Hindlimb muscle (tissue), 1 donor: ENCODE measurements at regions not wholly inside any gene's neighbourhood (a gene's known extent, or its start where the extent isn't known, plus 50 kb on each side); places are given as distances from the start of the nearest gene placed in this dataset.

Experiments
- DNase-seq: peaks from one replicate; pipeline ENCODE4 v3.0.0-alpha.2; 2013

DNA sequence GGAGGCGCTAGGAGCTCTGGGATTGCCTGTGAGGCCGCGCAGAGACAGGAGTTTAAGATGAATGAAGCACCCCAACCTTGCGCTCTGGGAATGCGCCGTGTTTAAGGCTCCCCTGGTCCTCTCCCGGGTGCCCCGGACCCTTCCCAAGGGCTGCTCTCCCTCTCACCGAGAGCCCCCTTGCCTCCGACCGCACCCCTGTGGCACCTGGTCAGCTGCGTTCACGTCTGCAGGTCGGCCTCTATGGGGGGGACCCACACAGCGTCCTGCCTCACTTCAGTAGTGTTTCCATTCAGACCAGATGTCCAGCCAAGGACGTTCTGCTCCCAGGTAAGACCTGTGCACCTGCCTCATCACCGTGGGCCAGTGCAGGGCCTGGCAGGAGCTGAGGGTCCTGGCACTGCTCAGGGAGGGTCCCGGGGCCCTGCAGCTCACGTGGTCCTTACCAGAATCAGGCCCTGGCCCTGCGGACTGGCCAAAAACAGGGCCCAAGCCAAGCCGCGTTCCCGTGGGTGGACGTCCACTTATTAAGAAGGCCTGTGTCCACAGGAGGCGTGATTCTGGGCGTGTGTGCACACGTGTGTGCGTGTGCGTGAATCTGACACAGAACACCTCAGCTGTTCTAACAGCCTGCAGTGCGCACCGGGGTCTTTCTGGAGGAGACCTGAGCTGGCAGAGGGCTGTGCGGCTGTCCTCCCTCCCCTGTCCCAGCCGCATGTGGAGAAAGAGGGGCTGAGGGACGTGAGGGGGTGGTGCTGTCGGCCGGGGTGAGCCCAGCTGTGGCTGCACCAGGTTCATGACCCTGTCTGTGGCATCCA, 79.9 kb upstream of the BHLHE23 start:
- no peak for DNase-seq

DNA sequence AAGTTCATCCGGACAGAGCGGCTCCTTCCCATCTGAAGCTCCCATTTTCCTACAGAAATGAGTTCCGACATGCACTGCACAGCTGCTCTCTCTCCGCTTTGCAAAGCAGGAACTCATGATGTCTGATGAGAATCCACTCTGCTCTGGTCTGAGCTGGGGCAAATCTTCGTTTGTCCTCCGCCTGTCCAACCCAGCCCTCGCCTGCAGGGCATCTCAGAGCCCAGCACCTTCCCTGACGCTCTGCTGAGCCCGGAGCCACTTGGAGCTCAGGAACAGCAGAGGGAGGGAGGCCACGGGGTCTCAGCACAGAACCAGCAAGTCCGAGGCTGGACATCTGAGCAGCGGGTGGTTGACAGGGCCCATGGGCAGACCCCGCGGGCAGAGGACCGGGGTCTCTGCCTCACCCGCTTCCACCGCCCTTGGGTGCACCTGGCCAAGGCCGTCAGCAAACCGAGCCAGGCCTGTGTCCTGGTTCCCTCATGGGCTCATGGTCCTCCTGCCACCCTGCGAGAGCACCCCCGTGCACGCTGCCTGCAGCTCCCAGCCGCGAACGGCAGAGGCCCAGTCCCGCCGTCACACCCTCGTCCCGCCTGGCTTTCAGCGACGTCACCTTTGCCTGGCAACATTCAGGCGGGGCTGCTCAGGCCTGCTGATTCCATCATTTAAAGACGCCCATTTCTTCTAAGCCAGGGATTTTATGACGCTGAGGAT, 78.5 kb upstream of the BHLHE23 start:
- no peak for DNase-seq

DNA sequence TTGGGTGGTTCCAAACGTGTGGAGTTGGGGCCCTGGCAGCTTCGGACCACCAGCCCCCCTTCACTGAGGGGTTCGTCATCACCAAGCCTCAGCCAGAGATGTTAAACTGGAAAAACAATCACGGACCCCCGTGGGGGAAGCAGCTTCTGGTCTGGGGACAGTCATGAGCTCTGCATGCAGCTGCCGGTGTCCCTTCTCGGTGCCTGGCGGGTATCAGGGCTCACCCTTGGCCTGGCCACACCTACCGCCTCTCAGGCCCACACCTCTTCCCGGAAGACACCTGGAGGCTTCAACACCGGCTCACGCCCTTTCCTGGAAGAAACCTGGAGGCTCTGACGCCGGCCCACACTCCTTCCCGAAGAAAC, 77.8 kb upstream of the BHLHE23 start:
- no peak for DNase-seq

DNA sequence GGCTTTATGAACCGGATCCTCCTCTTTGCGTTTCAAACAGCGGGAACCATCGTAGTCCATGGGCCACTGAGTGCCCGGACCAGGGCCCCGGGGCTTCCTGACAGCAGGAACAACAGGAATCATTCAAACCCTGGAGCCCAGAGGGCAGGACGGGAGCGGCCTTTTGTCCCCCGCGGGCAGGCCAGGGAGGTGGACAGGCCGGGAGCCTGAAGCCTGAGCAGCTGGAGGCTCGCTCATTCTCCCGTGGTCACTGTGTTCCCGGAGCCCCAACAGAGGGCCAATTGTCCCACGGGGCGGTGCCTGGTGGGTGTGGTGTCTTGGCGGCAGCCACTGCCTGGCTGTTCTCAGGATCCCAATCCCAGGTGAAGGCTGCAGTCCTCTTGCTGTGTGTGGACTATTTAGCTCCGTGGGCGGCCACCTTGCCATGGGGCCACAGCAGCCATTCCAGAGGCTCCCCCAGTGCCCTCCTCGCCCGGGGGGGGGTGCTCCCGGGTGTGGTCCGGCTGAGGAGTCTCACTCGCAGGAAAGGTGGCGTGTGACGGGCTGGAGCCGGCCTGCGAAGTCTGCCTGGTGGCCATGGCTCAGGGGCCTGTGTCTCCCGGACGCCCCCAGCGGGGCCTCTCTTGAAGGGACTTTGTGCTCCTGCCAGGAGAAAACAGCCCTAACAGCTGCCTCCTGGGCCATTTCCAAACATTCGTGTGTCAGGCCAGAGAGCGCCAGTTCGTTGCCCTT, 77.2 kb upstream of the BHLHE23 start:
- DNase-seq, result no peak

DNA sequence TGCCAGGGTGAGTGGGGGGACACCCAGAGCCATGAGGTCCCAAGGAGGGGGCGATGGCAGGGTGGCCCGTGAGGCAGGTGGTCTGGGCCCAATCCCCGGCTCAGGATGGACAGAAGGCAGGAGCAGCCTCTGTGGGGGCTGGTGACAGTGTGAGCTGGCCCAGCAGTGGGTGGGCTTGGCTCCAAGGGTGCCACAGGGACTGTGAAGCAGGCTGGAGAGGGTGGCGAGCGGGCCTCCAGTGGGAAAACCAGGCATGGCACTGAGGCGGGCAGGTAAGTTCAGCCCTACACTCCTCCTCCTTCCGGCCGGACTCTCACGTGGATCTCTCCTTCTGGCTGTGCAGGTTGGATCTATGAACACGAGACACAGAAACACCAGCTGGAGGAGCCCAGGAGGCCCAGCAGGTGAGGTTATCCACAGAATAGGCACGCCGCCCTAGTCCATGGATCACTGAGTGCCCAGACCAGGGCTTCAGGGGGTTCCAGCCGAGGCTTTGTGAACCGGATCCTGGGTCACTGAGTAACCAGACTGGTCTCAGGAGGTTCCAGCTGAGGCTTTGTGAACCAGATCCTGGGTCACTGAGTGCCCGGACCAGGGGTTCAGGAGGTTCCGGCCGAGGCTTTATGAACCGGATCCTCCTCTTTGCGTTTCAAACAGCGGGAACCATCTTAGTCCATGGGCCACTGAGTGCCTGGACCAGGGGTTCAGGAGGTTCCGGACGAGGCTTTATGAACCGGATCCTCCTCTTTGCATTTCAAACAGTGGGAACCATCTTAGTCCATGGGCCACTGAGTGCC, 76.4 kb upstream of the BHLHE23 start:
- no peak for DNase-seq

DNA sequence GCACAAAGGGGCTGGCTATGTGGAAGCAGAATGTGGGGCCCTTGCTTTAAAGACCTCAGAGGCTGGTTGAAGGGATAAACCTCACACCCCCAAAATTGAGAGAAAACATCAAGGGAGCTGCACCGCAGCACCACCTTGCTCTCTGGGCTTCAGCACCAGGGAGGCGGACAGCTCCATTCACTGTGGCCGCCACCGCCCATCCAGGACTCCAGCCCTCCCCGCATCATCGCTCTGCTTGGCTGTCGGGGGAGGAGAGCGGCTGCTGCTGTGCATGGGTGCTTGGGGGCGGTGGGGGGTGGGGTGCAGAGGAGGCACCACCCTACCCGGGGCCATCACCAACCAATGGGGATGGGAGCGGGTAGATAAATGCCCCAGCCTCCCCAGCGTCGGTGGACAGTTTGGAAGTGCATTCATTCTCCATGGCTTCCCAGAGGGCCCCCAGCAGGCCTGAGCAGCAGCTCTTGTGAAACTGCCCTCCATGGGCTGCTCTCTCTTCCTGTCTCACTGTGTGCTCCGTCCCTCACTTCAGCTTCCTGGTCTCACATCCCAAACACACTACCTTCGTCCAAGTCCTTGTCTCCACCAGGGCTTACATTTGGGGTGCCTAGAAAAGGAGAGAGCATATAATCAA, 75.7 kb upstream of the BHLHE23 start:
- DNase-seq, result peak; percentile 42

DNA sequence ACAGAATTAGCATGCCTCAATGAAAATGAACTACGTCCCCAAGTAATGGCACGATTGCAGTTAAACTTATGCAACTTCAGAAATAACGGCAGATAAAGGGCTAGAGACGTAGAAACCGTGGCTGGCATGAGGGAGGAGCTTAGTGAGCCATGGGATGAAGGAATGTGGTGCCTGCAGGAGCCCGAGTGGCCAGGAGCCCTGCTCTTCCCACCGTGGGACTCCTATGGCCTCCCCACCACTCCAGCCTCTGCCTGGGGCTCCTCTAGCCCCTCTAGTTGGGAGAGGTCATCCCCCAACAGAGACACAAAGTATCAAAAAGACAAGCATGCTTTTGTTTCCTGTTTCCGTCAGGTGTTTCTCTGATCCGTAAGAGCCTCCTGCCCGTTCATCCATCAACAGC, 75.1 kb upstream of the BHLHE23 start:
- DNase-seq, result no peak

DNA sequence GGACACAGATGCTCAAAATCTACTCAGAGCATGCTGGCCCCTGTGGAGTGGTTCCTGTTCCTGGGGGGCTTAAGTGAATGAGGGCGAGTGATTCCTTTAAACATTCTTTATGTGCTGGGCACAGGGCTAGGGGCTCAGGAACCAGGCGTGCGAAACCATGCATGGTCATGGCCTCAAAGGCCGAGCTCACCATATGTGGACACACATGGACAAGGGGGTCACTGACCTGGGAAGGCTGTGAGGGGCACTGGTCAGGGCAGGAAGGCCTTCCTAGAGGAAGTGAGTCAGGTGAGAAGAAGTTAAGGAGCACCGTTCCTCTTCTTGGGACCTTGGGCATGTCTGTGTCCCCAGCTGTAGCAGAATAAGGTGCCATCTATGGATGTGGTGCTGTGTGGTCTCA, 74.6 kb upstream of the BHLHE23 start:
- DNase-seq, result no peak

DNA sequence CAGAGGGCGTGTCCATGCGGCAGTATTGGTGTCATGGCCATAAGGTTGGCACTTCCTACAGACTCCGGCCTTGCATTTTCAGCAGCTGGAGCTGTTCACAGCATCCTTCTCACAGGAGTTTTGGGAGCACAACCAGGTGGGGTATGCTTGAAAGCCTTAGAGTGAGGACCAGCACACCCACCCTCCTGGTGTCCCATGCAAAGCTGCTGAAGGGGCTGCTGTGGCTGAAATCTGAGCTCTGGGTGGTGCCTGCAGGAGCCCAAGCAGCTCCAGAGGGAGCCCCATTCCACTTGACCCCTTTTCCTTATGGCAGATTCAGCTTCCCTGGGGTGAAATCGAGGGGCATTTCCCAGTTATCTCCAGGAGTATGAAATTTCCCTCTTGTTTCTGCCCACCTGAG, 74.0 kb upstream of the BHLHE23 start:
- no peak for DNase-seq

DNA sequence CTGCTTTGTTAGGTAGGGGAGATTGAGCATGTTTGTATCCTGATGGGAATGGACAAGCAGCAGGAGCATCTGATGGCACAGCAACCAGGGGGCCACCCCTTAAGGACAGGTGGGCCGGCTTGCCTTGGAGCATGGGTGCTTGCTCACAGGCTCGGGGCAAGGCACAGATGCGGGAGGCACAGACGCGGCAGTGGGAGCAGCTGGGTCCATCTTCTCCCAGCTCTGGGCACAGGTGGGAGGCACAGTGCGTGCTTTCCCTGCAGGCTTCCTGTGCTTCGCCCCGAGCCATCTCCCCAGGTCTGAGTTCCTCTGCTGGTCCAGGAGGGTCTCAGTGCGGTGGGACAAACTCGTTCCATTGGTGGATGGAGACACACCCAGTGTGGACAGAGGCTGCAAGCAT, 73.6 kb upstream of the BHLHE23 start:
- no peak for DNase-seq

DNA sequence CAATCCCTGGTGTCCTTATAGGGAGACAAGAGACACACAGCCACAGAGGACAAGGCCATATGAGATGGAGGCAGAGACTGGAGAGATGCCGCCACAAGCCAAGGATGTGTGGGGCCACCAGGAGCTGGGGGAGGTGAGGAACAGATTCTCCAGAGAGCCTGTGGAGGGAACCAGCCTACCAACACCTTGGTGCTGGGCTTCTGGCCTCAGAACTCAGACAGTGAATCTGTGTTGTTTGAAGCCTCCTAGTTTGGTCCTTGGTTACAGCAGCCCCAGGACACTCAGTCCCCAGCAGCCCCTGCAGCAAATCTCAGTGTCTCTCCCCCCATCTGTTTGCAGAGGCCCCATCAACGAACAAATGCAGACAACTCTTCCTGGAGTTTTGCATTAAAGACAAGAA, 73.2 kb upstream of the BHLHE23 start:
- no peak for DNase-seq

DNA sequence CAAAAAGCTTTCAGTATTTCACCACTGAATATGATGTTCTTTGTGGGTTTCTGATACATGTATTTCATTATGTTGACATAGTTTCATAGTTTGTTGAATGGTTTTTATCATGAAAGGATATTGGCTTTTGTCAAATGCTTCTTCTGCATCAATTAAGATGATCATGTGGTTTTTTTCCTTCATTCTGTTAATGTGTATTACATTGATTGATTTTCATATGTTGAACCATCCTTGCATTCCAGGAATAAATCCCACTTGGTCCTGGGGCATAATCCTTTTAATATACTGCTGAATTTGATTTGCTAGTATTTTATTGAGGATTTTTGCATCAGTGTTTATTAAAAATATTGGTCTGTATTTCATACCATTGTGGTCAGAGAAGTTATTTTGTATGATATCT, 70.9 kb upstream of the BHLHE23 start:
- DNase-seq, result no peak

DNA sequence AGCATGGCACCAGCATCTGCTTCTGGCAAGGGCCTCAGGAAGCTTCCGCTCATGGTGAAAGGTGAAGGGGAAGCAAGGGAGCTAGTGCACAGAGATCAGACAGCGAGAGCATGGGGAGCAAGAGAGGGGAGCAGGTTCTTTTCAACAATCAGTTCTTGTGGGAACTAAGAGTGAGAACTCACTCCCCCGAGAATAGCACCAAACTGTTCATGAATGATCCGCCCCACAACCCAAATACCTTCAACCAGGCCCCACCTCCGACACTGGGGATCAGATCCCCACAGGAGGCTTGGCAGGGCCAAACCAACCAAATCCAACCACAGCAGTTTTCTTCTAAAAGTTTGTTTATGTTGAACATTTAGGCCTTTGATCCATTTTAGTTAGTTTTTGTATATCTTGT, 69.7 kb upstream of the BHLHE23 start:
- no peak for DNase-seq

DNA sequence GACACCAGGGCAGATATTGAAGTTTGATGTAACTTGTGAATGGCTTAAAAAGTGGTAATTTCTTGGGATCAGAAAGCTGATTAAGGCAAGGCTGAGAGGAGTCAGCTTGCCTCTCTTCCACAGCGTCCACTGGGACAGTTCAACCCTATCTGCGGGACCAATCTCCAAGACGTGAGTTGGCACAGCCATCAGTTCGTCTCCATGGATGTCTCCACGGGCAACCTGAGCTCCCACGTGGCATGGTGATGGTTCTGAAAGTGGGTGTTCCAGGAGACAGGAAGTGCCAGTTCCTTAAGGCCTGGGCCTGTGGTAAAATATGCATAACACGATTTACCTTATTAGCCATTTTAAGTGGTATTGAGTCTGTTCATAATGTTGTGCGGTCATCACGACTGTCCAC, 67.9 kb upstream of the BHLHE23 start:
- no peak for DNase-seq

DNA sequence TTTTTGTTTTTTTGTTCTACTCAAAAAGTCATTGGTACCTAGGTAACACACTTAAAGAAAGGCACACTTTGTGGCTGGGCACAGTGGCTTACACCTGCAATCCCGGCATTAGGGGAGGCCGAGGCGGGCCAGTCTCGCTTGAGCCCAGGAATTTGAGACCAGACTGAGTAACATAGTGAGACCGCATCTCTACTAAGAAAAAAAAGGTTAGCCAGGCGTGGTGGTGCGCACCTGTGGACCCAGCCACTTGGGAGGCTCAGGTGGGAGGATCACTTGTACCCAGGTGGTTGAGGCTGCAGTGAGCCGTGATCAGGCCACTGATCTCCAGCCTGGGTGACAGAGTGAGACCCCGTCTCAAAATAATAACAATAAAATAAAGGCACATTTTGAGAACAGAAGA, 67.4 kb upstream of the BHLHE23 start:
- DNase-seq, result no peak

DNA sequence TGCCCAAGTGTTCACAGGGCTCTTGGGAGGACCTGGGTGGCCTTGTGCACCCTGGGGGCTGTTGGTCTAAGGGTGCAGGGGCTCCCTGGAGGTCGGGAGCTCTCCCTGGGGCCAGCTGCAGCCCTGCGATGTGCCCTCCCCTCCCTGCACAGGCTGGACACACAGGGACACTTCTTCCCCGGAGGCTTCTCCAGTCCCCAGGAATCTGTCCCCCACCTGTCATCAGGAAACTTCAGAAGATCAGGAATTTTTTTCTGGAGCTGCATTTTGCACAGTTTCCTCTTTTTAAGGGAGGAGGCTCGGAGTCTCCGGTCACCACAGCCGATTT, 66.9 kb upstream of the BHLHE23 start:
- DNase-seq, result no peak

DNA sequence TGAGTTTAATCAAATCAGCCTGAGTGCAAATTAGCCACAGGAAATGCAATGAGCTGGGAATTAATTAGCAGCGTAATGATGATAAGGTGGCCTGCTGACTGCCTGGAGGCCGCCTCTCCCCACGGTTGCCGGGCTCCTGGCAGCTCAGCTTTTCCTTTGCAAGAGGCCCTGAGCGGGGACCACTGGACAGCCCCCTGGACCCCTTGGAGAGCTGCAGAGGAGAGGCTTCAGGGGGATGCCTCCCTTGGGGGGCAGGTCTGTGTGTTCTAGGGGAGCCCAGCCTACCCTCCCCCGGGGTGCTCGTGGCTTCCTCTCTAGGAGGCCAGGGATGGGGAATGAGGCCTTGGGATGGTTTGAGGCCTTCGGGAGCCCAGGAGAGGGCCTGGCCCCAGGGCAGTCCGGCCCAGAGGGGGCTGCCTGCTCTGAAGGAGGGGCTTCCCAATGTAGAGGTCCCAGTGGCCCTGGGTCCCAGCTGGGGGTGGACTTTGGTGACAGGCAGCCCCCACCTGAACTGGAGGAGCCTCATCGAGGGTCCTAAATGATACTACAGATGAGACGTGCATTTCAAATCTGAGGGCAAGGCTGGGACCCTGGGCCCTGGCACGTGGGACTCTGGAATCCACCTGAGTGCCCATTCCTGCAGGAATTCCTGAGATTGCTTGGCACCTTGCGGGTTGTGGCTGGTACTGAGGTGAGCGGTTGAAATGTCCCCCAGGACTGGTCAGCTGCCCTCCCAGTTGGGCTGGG, 66.4 kb upstream of the BHLHE23 start:
- DNase-seq, result no peak

DNA sequence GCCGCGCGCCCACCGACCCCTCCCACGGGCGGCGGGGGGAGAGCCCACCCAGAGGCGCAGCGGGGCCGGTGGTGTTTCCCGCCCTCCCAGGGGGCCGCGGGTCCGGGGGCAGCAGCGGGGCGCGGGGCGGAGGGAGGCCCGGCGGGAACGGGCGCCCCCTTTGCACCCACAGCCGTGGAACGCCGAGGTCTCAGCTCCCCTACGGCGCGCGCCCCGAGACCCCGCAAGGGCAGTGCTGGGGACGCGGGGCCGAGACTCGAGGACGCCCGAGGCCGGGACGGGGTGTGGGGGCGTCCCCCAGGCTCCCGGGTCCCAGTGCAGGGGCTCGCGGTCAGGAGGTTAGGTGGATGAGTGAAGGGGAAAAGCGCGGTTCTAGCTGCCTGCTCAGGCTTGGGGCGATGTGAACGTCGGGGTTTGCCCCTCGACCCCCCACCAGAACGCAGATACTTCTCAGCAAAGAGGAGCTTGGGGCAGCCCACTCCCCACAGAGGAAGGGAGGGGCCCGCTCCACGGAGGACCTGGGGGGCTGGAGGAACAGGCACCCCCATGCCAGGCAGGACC, 65.5 kb upstream of the BHLHE23 start:
- no peak for DNase-seq

DNA sequence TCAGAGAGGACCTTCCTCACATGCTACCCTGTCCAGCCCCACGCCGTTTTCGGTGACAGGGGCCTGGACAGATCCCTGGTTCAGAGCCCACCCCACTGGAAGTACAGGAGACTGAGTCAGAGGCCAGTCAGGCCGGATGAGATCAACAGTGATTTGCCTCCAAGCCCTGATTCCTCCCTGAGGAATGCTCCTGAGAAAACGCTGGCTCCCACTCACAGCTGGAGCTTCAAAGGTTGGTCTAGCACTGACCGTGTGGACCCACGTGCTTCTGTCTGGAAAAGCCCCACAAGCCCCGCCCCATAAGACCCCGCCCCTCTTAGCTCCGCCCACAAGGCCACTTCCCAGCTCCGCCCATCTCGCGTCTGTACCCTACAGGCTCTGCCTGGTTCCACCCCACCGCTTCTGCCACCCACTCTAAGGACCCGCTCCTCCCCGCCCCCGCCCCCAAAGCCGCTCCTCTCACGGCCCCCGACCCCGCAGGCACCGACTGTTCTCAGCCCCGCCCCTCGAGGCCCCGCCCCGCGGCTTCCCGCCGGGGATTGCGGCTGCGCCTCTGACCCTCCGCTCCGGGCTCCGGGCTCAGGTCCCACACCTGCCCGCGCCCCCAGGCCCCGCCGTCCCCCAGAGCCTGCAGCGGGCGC, 64.9 kb upstream of the BHLHE23 start:
- no peak for DNase-seq

DNA sequence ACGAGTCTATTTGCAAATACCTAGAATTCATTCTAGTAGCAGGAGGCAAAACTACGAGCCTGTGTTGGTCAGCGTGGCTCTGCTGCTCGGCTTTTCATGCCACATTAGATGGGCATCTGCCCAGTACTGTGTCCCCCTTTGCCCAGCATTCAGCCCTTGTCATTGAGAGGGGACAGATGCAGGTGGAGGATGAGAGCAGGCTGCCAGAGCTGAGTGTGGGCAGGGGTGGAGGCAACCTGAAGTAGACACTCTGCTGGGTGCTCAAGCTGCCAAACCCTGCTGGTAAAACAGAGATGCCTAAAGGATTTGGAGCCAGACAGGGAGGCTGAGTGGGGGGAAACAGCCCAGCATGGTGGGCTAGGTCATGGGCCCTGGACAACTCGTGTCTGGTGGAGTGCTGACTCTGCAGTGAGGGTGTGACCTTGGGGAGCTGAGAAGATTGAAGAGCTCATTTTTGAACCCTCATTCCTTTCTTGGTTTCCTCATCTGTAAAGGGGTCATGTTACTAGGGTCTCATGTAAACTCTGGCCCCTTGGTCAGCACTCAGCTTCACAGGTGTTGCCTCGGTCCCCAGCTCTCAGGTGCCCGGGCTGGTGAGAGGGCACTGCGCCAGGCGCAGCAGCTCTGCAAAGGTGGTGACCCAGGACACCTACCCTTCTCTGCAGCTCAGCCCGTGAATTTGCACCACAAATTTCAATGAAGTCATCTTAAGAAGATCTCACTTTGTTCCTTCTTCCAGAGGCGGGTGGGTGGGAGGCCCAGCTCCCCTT, 64.2 kb upstream of the BHLHE23 start:
- DNase-seq, result no peak
